ENCODE measurements at regions not wholly inside any gene's neighbourhood (a gene's known extent, or its start where the extent isn't known, plus 50 kb on each side); places are given as distances from the start of the nearest gene placed in this dataset.

GRCh38 chr2:240295256-240296103, 140.0 kb upstream of the GPC1 start:
- Histone ChIP-seq H3K4me2 (ENCODE audit: insufficient read depth, low read length, poor library complexity, severe bottlenecking) (no peak overlapping the region), H3K9ac (ENCODE audit: low read depth, low read length, poor library complexity) (no peak overlapping the region), H3K4me1 (ENCODE audit: control insufficient read depth in 2 of 2, insufficient read depth in 1 of 2, low read depth in 1 of 2, low read length in 2 of 2) (peaks cover 7 to 15% of the 10 kb centered on the region in 2 donors), H2BK15ac (ENCODE audit: low read length) (no peak overlapping the region), H3K18ac (ENCODE audit: low read length) (peak overlapping the region; percentile 32), H3K4me3 (ENCODE audit: low read length in 2 of 2) (no peak overlapping the region), H3K9me3 (replicated peaks in 1 of 2; ENCODE audit: control insufficient read depth in 2 of 2, insufficient read depth in 1 of 2, low read depth in 1 of 2, low read length in 2 of 2) (no peaks in the 10 kb centered on the region), H2BK5ac (ENCODE audit: low read length) (no peak overlapping the region), H4K91ac (ENCODE audit: low read depth, low read length, poor library complexity) (no peak overlapping the region), H2BK120ac (ENCODE audit: low read depth, low read length) (no peak overlapping the region), H3K27me3 (ENCODE audit: control insufficient read depth in 3 of 3, insufficient read depth in 3 of 3, low read depth in 1 of 3, low read length in 3 of 3) (peaks cover 0 to 4% (median 0%) of the 10 kb centered on the region in 3 experiments), H2AFZ (ENCODE audit: low read length) (no peak overlapping the region), H3K14ac (ENCODE audit: low read length) (no peak overlapping the region), H3K4ac (ENCODE audit: low read length) (no peak overlapping the region), H3K79me1 (ENCODE audit: low read depth, low read length) (no peaks in the 10 kb centered on the region), H3K27ac (replicated peaks; ENCODE audit: low read length) (no peak overlapping the region), H3K36me3 (replicated peaks in 1 of 2; ENCODE audit: control insufficient read depth in 2 of 2, insufficient read depth in 2 of 2, low read length in 2 of 2) (no peaks in the 10 kb centered on the region), H2BK12ac (ENCODE audit: low read length) (no peak overlapping the region), H2AK5ac (ENCODE audit: low read depth, low read length) (no peak overlapping the region), H3K23ac (ENCODE audit: low read depth, low read length, poor library complexity) (no peak overlapping the region), H4K8ac (ENCODE audit: low read depth, low read length) (no peak overlapping the region)
- no peak for DNase-seq (ENCODE audit: low spot score)
- WGBS, 2 donors (ENCODE audit: extremely low coverage in 2 of 2, insufficient read length in 2 of 2, insufficient replicate concordance in 1 of 2): no CpG with 5 or more reads among the region's 24 CpGs

DNA sequence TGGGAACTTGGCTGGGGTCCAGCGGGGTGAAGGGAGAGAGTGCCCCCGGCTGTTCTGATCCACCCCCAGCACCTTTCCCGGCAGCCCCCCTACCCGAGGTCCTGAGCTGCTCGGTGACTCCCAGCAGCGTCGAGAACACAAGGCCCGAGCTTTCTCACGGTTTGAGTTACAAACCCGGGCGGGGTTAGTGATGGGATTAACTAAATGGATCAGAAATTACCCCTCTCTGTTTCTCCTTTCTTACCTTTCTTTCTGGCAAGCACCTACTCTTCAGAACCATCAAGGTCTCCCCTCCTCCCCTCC, 139.4 kb upstream of the GPC1 start:
- H3K27me3 ChIP-seq (ENCODE audit: control insufficient read depth in 3 of 3, insufficient read depth in 3 of 3, low read depth in 1 of 3, low read length in 3 of 3): peaks cover 0 to 4% (median 0%) of the 10 kb centered on the region in 3 experiments
- no peak overlapping the region for H3K4ac ChIP-seq (ENCODE audit: low read length)
- no CpG with 5 or more reads among the region's 11 CpGs for WGBS, 2 donors (ENCODE audit: extremely low coverage in 2 of 2, insufficient read length in 2 of 2, insufficient replicate concordance in 1 of 2)
- no peak overlapping the region for H4K8ac ChIP-seq (ENCODE audit: low read depth, low read length)
- no peak overlapping the region for H2AK5ac ChIP-seq (ENCODE audit: low read depth, low read length)
- no peak for DNase-seq (ENCODE audit: low spot score)
- no peak overlapping the region for H3K9ac ChIP-seq (ENCODE audit: low read depth, low read length, poor library complexity)
- peaks cover 10 to 17% of the 10 kb centered on the region in 2 donors for H3K4me1 ChIP-seq (ENCODE audit: control insufficient read depth in 2 of 2, insufficient read depth in 1 of 2, low read depth in 1 of 2, low read length in 2 of 2)
- no peaks in the 10 kb centered on the region for H3K36me3 ChIP-seq (replicated peaks in 1 of 2; ENCODE audit: control insufficient read depth in 2 of 2, insufficient read depth in 2 of 2, low read length in 2 of 2)
- no peak overlapping the region for H3K4me2 ChIP-seq (ENCODE audit: insufficient read depth, low read length, poor library complexity, severe bottlenecking)
- no peaks in the 10 kb centered on the region for H3K9me3 ChIP-seq (replicated peaks in 1 of 2; ENCODE audit: control insufficient read depth in 2 of 2, insufficient read depth in 1 of 2, low read depth in 1 of 2, low read length in 2 of 2)
- H3K23ac ChIP-seq (ENCODE audit: low read depth, low read length, poor library complexity): no peak overlapping the region
- H2AFZ ChIP-seq (ENCODE audit: low read length): no peak overlapping the region
- H2BK5ac ChIP-seq (ENCODE audit: low read length): no peak overlapping the region
- H3K18ac ChIP-seq (ENCODE audit: low read length): no peak overlapping the region
- H3K27ac ChIP-seq (replicated peaks; ENCODE audit: low read length): no peak overlapping the region
- H2BK12ac ChIP-seq (ENCODE audit: low read length): no peak overlapping the region
- no peak overlapping the region for H3K14ac ChIP-seq (ENCODE audit: low read length)
- H3K4me3 ChIP-seq (ENCODE audit: low read length in 2 of 2): no peak overlapping the region
- no peak overlapping the region for H2BK15ac ChIP-seq (ENCODE audit: low read length)
- no peaks in the 10 kb centered on the region for H3K79me1 ChIP-seq (ENCODE audit: low read depth, low read length)
- H2BK120ac ChIP-seq (ENCODE audit: low read depth, low read length): no peak overlapping the region
- no peak overlapping the region for H4K91ac ChIP-seq (ENCODE audit: low read depth, low read length, poor library complexity)

- no peak for DNase-seq (ENCODE audit: low spot score)
- Histone ChIP-seq H3K4me3 (ENCODE audit: low read length in 2 of 2) (no peak overlapping the region), H3K23ac (ENCODE audit: low read depth, low read length, poor library complexity) (peak overlapping the region; percentile 62), H4K91ac (ENCODE audit: low read depth, low read length, poor library complexity) (no peak overlapping the region), H2AFZ (ENCODE audit: low read length) (no peak overlapping the region), H3K27ac (replicated peaks; ENCODE audit: low read length) (no peak overlapping the region), H3K4ac (ENCODE audit: low read length) (peak overlapping the region; percentile 17), H3K4me2 (ENCODE audit: insufficient read depth, low read length, poor library complexity, severe bottlenecking) (no peak overlapping the region), H2BK120ac (ENCODE audit: low read depth, low read length) (no peak overlapping the region), H2BK12ac (ENCODE audit: low read length) (peak overlapping the region; percentile 93), H3K9me3 (replicated peaks in 1 of 2; ENCODE audit: control insufficient read depth in 2 of 2, insufficient read depth in 1 of 2, low read depth in 1 of 2, low read length in 2 of 2) (no peaks in the 10 kb centered on the region), H3K14ac (ENCODE audit: low read length) (peak overlapping the region; percentile 59), H3K4me1 (ENCODE audit: control insufficient read depth in 2 of 2, insufficient read depth in 1 of 2, low read depth in 1 of 2, low read length in 2 of 2) (peaks cover 10 to 17% of the 10 kb centered on the region in 2 donors), H3K27me3 (ENCODE audit: control insufficient read depth in 3 of 3, insufficient read depth in 3 of 3, low read depth in 1 of 3, low read length in 3 of 3) (peaks cover 0 to 4% (median 0%) of the 10 kb centered on the region in 3 experiments), H3K9ac (ENCODE audit: low read depth, low read length, poor library complexity) (peak overlapping the region; percentile 13), H2BK15ac (ENCODE audit: low read length) (no peak overlapping the region), H2AK5ac (ENCODE audit: low read depth, low read length) (peak overlapping the region; percentile 99), H2BK5ac (ENCODE audit: low read length) (no peak overlapping the region), H4K8ac (ENCODE audit: low read depth, low read length) (no peak overlapping the region), H3K79me1 (ENCODE audit: low read depth, low read length) (no peaks in the 10 kb centered on the region), H3K36me3 (replicated peaks in 1 of 2; ENCODE audit: control insufficient read depth in 2 of 2, insufficient read depth in 2 of 2, low read length in 2 of 2) (no peaks in the 10 kb centered on the region), H3K18ac (ENCODE audit: low read length) (peak overlapping the region; percentile 92)
- no CpG with 5 or more reads among the region's 16 CpGs for WGBS, 2 donors (ENCODE audit: extremely low coverage in 2 of 2, insufficient read length in 2 of 2, insufficient replicate concordance in 1 of 2)
Observed at GRCh38 chr2:240296476-240297255, 138.8 kb upstream of the GPC1 start.
